Calu3 (cell line): ENCODE measurements at regions not wholly inside any gene's neighbourhood (a gene's known extent, or its start where the extent isn't known, plus 50 kb on each side); places are given as distances from the start of the nearest gene placed in this dataset.

ENCODE experiments used
- BruUV-seq: library from RNA; stranded (reverse); fragments of 400-500 nt; replicated peaks from 2 replicates; lab custom pipeline; 2021; lab: Mats Ljungman, UMichigan
- CTCF ChIA-PET: fragments of 300-600 bp; sonication (Branson Sonifier 250); formaldehyde crosslinking; loops from one replicate; lab custom pipeline; 2022; ENCODE audit warnings: antibody characterized with exemption; lab: Charles Lee
- DNase-seq: peaks from one replicate; pipeline ENCODE4 v3.0.0; 2022
- H3K27ac Mint-ChIP-seq: one replicate; pipeline ENCODE4 v1.8.0; 2022; ENCODE audit warnings: mixed read lengths; ENCODE audit not compliant: unreplicated experiment
- H3K27me3 Mint-ChIP-seq: one replicate; pipeline ENCODE4 v1.8.0; 2022; ENCODE audit warnings: mixed read lengths; ENCODE audit not compliant: unreplicated experiment
- H3K36me3 Mint-ChIP-seq: one replicate; pipeline ENCODE4 v1.8.0; 2022; ENCODE audit warnings: mild to moderate bottlenecking, moderate library complexity, mixed read lengths; ENCODE audit not compliant: insufficient read depth, unreplicated experiment
- H3K4me1 Mint-ChIP-seq: one replicate; pipeline ENCODE4 v1.8.0; 2022; ENCODE audit warnings: mild to moderate bottlenecking, low read depth, mixed read lengths; ENCODE audit not compliant: unreplicated experiment
- H3K4me3 Mint-ChIP-seq: one replicate; pipeline ENCODE4 v1.8.0; 2022; ENCODE audit warnings: mild to moderate bottlenecking, low read depth, moderate library complexity, mixed read lengths; ENCODE audit not compliant: unreplicated experiment
- H3K9me3 Mint-ChIP-seq: one replicate; pipeline ENCODE4 v1.8.0; 2022; ENCODE audit warnings: low read depth, mixed read lengths; ENCODE audit not compliant: unreplicated experiment
- CTCF ChIP-seq: fragments of 200-600 bp; IDR thresholded peaks from one replicate; pipeline ENCODE4 v1.8.0; 2022; ENCODE audit warnings: antibody characterized with exemption; ENCODE audit not compliant: unreplicated experiment
- intact Hi-C: fragments of 100-400 bp; cut with micrococcal nuclease; formaldehyde crosslinking; loops from one replicate; pipeline ENCODE4 v1.10.0; 2022; ENCODE audit not compliant: unreplicated experiment

- Mint-ChIP-seq H3K9me3 (no peaks in the 10 kb centered on the region), H3K27me3 (peaks cover 86% of the 10 kb centered on the region), H3K36me3 (peaks cover 5% of the 10 kb centered on the region), H3K4me1 (peaks cover 9% of the 10 kb centered on the region), H3K4me3 (no peak overlapping the region), H3K27ac (no peak overlapping the region)
- intact Hi-C loops: no loop called here
- CTCF ChIA-PET: no interaction called here
- no peak for DNase-seq
- TF ChIP-seq CTCF: no peak
- no TSS peak for BruUV-seq
These were observed 342.7 kb upstream of the TNRC6C start for GRCh38 chr17:77615703-77616253.

GRCh38 chr17:77616254-77616731, 342.2 kb upstream of the TNRC6C start:
- Mint-ChIP-seq H3K4me1 (peaks cover 9% of the 10 kb centered on the region), H3K27me3 (peaks cover 80% of the 10 kb centered on the region), H3K4me3 (no peak overlapping the region), H3K9me3 (no peaks in the 10 kb centered on the region), H3K36me3 (peaks cover 5% of the 10 kb centered on the region), H3K27ac (no peak overlapping the region)
- CTCF ChIA-PET: no interaction called here
- BruUV-seq: no TSS peak
- intact Hi-C loops: no loop called here
- DNase-seq: peak; percentile 15
- no peak for TF ChIP-seq CTCF

GRCh38 chr17:77617516-77617915, 341.0 kb upstream of the TNRC6C start:
- no peak for DNase-seq
- H3K4me1 Mint-ChIP-seq: peaks cover 9% of the 10 kb centered on the region
- CTCF ChIA-PET: no interaction called here
- H3K27ac Mint-ChIP-seq: no peak overlapping the region
- peaks cover 75% of the 10 kb centered on the region for H3K27me3 Mint-ChIP-seq
- H3K4me3 Mint-ChIP-seq: no peak overlapping the region
- H3K9me3 Mint-ChIP-seq: no peaks in the 10 kb centered on the region
- no peak for TF ChIP-seq CTCF
- intact Hi-C loops: no loop called here
- BruUV-seq: no TSS peak
- peaks cover 5% of the 10 kb centered on the region for H3K36me3 Mint-ChIP-seq

- Mint-ChIP-seq H3K27me3 (peaks cover 70% of the 10 kb centered on the region), H3K4me3 (no peak overlapping the region), H3K9me3 (no peaks in the 10 kb centered on the region), H3K4me1 (peaks cover 9% of the 10 kb centered on the region), H3K36me3 (peaks cover 5% of the 10 kb centered on the region), H3K27ac (no peak overlapping the region)
- no TSS peak for BruUV-seq
- CTCF ChIA-PET: no interaction called here
- DNase-seq: no peak
- intact Hi-C loops: no loop called here
- no peak for TF ChIP-seq CTCF
These were observed 340.3 kb upstream of the TNRC6C start for GRCh38 chr17:77618173-77618572.
